NB4 (cell line): ENCODE measurements at regions not wholly inside any gene's neighbourhood (a gene's known extent, or its start where the extent isn't known, plus 50 kb on each side); places are given as distances from the start of the nearest gene placed in this dataset.

Experiments
- MYC ChIP-seq: IDR thresholded peaks from 2 replicates; pipeline ENCODE4 v1.6.1; 2011; ENCODE audit warnings: low read depth, low read length
- POLR2A ChIP-seq: IDR thresholded peaks from 2 replicates; pipeline ENCODE4 v1.6.1; 2011; ENCODE audit warnings: mild to moderate bottlenecking; ENCODE audit not compliant: insufficient read length; ENCODE audit errors: extremely low read depth
- TF ChIP-seq, protein P1 (sequence below): IDR thresholded peaks from one replicate; pipeline ENCODE4 v1.5.1; 2012; ENCODE audit warnings: low read depth, low read length

DNA sequence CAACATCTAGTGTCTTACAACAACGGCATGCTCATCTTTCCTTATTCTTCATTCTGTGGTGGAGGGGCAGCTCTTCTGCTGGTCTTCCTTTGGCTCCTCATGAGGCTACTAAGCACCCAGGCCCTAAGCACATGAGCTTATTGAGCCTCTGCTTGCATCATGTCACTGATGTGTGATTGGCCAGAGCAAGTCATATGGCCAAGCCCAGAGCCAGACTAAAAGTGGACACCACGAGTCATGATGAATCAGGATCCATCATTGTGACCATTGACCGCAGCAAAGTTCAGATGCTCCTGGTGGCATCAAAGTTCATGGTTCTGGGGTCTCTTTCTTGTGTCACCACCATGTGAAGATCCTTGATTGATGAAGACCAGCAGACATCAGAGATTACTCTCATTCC, 192.0 kb upstream of the FOXA2 start:
- TF ChIP-seq MYC (no peak), POLR2A (no peak)
- TF ChIP-seq, protein P1, sequence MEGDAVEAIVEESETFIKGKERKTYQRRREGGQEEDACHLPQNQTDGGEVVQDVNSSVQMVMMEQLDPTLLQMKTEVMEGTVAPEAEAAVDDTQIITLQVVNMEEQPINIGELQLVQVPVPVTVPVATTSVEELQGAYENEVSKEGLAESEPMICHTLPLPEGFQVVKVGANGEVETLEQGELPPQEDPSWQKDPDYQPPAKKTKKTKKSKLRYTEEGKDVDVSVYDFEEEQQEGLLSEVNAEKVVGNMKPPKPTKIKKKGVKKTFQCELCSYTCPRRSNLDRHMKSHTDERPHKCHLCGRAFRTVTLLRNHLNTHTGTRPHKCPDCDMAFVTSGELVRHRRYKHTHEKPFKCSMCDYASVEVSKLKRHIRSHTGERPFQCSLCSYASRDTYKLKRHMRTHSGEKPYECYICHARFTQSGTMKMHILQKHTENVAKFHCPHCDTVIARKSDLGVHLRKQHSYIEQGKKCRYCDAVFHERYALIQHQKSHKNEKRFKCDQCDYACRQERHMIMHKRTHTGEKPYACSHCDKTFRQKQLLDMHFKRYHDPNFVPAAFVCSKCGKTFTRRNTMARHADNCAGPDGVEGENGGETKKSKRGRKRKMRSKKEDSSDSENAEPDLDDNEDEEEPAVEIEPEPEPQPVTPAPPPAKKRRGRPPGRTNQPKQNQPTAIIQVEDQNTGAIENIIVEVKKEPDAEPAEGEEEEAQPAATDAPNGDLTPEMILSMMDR: no peak
